Stimulated activated CD4-positive, alpha-beta T cell treated with anti-CD3 and anti-CD28 coated beads, Interleukin-2, amount 100 ng/mL, for 48 hours (primary cell): ENCODE measurements at regions not wholly inside any gene's neighbourhood (a gene's known extent, or its start where the extent isn't known, plus 50 kb on each side); places are given as distances from the start of the nearest gene placed in this dataset.

Experiments
- DNase-seq, 2 donors: peaks; one replicate each; pipeline ENCODE4 v3.0.0-alpha.2; 2020

DNA sequence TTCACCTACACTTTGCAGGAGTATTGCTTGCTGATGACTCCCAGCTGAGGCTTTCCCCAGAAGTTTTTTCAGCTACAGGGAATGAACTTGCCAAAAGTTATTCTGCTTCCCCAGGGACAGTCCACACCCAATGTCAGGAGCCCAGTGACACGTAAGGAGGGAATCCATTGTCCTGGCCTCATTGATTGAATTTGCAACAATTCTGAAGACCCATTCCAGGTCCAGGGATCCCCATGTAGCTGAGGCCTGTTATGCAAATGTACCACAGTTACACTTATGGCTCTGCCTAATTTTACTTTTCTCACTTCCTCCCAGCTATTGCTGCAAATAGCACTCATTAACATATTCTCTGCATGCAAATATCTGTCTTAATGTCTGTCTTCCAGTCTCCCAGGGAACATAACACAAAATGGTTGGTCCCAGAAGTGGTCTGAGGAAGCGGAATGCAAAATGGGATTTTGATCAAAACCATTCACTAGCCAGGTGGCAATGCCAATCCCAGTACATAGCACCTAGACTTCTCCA, 113.7 kb upstream of the ACTRT1 start:
- no peak for DNase-seq

GRCh38 chrX:128156204-128156603, 104.0 kb upstream of the ACTRT1 start:
- DNase-seq = no peak

DNA sequence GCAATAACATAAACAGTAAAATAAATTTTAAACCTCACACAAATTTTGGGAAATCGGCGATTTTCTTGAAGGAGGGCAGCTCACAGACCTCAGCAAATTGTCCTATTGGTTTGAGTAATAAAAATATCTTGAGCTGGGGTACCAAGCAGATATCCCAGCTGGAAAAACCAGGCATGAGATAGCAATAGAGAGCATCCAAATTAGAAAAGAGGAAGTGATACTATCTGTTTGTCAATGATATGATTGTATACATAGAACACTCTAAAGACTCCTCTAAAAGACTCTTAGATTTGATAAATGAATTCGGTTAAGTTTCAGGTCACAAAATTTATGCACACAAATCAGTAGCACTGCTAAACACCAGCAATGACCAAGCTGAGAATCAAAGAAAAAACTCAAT, 90.5 kb upstream of the ACTRT1 start:
- DNase-seq = no peak

DNA sequence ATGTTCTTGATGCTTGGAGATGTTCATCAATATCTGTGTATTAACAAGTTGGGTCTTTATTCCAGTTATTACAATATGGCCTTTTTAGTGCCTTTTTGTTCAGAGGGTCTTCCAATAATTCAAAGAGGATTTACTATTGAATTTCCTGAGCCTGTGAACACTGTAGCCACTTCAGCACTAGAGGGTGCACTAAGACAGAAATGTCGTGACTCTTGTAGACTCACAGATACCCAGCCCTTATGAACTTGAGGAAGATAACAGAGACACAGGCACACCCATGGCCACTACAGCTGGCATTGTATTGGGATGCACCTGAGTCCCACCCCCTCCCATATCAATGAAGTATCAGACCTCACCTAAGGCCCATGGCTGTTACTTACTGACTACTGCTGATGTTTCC, 54.4 kb upstream of the ACTRT1 start:
- DNase-seq = no peak

DNA sequence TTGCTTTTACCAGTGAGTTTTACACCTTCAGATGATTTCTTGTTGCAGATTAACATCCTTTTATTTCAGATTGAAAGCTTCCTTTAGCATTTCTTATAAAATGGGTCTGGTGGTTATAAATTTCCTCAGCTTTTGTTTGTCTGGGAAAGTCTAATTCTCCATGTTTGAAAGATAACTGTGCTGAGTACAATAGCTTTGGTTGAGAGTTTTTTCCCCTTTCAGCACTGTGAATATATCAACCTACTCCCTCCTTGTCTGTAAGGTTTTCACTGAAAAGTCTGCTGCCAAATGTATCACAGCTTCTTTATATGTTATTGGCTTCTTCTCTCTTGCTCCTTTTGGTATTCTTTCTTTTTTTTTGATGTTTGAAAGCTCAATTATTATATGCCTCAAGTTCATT, 53.5 kb upstream of the ACTRT1 start:
- no peak for DNase-seq
